Dedifferentiated amniotic fluid mesenchymal stem cell (primary cell): ENCODE measurements at regions not wholly inside any gene's neighbourhood (a gene's known extent, or its start where the extent isn't known, plus 50 kb on each side); places are given as distances from the start of the nearest gene placed in this dataset.

Experiments used
- DNase-seq: peaks from one replicate; pipeline ENCODE4 v3.0.0-alpha.2; 2016; ENCODE audit errors: extremely low spot score

DNA sequence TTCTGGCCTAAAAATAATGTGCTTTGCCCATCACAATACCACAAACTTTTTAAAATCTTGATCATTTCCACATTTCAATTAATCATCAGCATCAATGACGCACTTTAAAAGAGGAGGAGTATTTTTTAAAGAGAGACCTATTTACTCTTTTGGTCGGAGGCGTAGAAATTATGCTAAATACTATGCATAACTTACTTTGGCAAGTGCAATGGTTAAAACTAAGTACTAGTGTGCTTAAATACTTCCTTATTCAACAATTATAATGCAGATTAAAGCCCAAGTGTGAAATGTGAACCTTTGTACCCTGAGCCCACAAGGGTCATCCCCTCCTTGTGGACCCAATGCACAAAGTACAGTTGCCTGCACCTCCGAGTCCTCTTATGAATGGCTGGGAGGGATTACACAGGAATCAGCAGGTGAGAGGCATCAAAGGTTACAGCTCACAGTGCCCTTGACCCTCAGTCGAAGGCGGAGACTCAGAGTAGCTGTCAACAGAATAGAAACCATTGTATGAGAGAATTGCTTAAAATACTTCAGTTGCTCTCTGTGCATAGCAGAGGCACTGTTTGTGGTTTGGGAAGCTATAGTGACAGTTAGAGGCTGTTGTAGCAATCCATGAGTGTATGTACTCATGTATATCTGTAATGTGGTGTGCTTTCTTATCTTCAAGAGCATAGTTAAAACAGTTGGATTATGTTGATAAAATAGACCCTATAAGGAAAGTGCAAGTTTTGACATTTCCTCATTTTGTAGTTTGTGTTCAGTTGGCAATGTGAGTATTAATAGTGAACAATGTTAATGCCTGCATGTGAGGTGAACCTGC lies 151.7 kb upstream of the ITGA4 start:
- DNase-seq = no peak

GRCh38 chr2:181306785-181307184 lies 150.4 kb upstream of the ITGA4 start:
- no peak for DNase-seq

- DNase-seq = no peak
Observed at GRCh38 chr2:181307203-181307991, 149.8 kb upstream of the ITGA4 start.

DNA sequence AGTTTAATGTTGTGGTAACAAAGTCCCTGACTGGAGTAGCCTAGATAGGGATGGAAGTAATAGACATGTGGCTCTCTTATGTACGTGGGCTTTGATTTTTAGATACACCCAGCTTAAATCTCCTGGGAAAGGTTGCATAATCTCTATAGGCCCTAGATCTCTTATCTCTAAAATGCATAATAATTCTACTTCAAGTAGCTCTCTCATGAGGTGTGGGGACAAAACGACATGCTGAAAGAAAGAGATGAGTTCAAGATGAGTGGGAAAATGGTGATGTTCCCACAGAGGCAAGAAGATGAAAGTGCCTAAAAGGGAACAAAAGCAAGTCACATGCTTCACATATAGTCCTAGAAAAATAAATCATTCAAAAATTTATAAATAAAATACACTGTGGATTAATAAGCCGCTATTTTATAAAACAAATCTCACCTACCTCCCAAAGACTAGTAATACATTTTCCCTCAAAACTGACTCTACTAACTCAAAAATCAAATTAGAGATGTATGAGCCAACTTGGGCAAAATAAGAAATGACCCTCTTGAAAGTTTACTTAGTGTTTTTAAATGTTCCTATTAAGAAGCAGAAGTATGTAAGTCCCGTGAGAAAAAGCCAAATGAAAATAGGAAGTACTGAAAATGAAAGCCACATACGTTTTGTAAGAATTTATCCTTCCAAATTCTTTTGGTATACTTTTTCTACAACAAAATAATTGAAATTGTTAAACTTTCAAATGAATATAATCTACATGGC lies 148.2 kb upstream of the ITGA4 start:
- DNase-seq = no peak

DNA sequence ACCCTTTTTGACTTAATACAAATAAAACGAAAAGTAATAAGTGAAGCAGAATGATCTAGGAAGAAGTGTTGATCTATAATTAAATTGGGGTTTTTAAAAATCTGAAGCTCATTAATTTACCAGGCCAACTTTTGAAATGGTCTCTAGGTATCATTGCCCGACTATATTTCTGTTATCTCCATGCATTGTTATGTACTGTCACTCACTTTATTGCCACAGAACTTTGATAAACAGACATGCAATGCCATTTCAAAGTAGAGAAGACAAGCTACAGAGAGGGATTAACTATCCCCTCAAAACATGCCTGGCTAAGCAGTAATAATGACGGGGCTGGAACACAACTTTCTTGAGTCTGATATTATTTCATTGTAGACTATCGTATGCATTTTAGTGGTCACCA lies 147.6 kb upstream of the ITGA4 start:
- no peak for DNase-seq

GRCh38 chr2:181310967-181311366 lies 146.2 kb upstream of the ITGA4 start:
- no peak for DNase-seq

GRCh38 chr2:181311837-181312236 lies 145.3 kb upstream of the ITGA4 start:
- no peak for DNase-seq

DNA sequence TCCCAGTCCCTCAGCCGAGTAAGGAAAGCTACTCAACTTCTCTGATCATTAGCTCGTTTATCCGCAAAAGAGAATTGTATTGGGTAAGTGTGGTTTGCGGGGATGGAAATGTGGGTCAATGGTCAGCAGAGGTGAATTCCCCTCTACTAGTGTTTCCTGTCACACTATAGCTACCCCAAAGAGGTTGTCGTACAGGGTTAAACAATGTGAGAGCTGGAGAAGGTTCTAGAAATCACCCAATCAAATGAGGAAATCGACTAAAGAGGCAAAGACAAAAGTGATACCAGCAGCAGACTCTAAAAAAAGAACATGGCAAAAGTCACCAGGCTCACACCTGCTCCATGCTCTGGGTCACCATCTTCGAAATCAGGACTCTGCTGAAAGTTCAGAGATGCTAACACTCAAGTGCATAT lies 144.7 kb upstream of the ITGA4 start:
- no peak for DNase-seq

- DNase-seq = no peak
Observed at GRCh38 chr2:181313845-181314244, 143.3 kb upstream of the ITGA4 start.

DNA sequence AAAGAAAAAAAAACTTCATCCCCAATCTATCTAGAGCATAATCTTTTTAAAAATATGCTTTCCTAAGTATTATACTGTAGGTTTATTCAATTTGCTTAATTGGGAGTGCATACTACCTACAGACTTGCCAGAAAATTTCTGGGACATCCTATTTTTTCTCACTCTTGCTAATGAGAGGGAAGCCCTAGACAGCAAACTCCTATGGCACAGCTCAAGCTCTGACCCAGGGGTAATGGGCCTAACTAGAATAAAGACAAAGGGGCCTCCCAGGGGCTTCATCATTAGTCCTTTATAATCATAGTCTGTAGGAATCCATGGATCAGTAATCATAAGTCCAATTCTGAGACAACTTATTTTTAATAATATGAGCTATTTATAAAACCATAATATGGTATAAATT lies 142.6 kb upstream of the ITGA4 start:
- DNase-seq = no peak

- DNase-seq = no peak
Observed at GRCh38 chr2:181317511-181317910, 139.7 kb upstream of the ITGA4 start.

- DNase-seq = no peak
Observed at GRCh38 chr2:181318504-181319280, 138.5 kb upstream of the ITGA4 start.

DNA sequence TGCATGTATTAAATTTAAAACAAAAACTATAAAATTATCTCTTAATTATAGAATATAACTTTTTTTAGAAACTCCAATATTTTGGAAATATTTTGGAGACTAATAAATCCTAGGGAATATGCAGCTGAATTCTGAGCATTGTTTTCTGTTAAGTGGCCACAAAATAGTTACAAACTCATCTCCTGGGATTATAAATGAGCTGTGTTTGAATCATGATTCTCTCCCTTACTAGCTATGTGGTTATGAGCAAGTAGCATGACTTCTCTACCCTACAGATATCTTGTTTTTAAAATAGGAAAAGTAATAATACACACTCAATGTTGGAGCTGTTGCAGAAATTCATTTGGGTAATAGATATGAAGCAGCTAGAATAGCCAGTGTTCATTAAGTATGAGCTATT lies 137.9 kb upstream of the ITGA4 start:
- DNase-seq = no peak

DNA sequence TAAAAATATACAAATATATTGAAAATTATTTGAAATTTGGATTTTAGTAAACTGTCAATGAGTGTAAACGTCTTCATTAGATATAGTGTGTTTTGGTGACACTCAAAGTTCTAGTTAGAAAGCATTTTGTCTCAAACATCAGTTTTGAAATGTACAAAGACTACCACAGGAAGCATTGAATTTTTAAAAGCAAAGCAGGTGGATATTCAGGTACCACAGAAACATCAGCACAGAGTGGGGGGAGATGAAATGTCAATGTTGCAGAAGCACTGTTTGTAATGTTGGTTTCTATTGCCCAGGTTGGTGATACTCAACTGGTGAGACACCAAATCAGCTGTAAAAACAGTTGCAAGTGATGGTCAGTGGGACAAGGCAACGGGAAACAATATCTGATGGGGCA lies 136.5 kb upstream of the ITGA4 start:
- DNase-seq = no peak

DNA sequence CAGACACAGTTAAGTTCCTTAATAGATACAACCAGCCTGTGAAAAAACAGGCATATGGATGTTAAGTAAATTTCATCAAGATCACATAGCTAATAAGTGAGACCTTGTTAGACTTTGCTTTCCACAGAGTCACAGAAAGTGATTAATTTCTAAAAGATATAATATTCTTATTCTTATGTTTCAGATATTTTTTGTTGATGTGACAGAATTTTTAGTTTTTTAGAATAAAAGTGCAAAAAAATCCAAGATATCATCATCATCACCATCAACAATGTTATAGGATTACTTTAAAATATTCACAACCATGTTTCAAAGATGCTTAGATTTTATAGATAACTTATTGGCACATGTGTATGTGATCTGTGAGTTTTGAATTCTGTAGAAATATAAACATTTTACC lies 132.3 kb upstream of the ITGA4 start:
- no peak for DNase-seq

- DNase-seq = no peak
Observed at GRCh38 chr2:181326661-181327060, 130.5 kb upstream of the ITGA4 start.

DNA sequence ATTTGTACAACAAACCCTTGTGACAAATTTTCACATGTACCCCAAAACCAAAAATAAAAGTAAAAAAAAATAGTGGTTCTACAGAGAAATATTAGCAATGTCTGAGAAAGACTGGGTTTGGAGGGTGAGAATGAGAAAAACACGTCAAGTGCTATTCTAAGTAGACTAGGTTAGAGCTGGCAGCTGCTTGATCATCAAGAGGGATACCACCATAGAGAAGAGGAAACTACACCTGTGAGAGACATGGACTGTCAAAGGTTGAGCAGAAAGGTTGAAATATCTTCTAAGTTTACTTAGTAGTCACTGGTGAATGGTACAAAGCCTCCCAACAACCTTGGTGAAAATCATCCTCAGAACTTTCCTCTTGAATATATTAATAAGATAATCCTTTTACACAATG lies 126.9 kb upstream of the ITGA4 start:
- no peak for DNase-seq

GRCh38 chr2:181332044-181332605 lies 125.1 kb upstream of the ITGA4 start:
- DNase-seq = no peak

GRCh38 chr2:181334158-181334826 lies 122.9 kb upstream of the ITGA4 start:
- no peak for DNase-seq

DNA sequence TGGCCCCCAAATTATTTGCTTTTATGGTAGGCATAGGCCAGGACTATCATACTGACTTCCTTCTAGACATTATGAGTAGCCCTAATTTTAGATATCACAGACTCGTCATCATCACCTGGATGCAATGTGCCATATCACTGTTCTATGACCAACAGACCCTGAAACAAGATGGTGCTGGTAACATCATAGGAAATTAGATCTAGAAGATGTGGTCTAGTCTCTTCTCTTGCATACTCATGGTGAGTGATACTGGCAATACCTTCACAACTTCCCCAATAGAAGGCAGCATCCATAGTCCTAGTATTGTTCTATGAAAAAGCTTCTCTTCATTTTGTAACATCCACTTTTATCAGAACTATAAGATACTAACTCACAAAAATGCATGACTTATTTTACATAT lies 116.3 kb upstream of the ITGA4 start:
- DNase-seq = no peak
